Caco-2 (cell line): ENCODE measurements at regions not wholly inside any gene's neighbourhood (a gene's known extent, or its start where the extent isn't known, plus 50 kb on each side); places are given as distances from the start of the nearest gene placed in this dataset.

Experiments used
- BruUV-seq: library from RNA; stranded (reverse); fragments of 400-500 nt; replicated peaks from 2 replicates; lab custom pipeline; 2021; lab: Mats Ljungman, UMichigan
- CTCF ChIA-PET: fragments of 300-600 bp; sonication (Branson Sonifier 250); formaldehyde crosslinking; loops from one replicate; lab custom pipeline; 2022; ENCODE audit warnings: antibody characterized with exemption; lab: Charles Lee
- POLR2A ChIA-PET: fragments of 300-600 bp; sonication (Branson Sonifier 250); formaldehyde crosslinking; loops from one replicate; lab custom pipeline; 2022; ENCODE audit warnings: antibody characterized with exemption; lab: Charles Lee
- DNase-seq, 2 experiments: peaks; one replicate each; pipeline versions ENCODE4 v3.0.0 to v3.0.0-alpha.2; 2020 to 2022
- H3K27me3 ChIP-seq: replicated peaks from 2 replicates; pipeline ENCODE4 v1.6.0; 2011; ENCODE audit warnings: low read length; ENCODE audit not compliant: control insufficient read depth, insufficient read depth
- H3K36me3 ChIP-seq: 2 replicates; pipeline ENCODE4 v1.5.1; 2011; ENCODE audit warnings: low read length; ENCODE audit not compliant: control insufficient read depth, insufficient read depth
- H3K4me1 ChIP-seq: fragments of 250-450 bp; sonication (Bioruptor Pico); 2 replicates; pipeline ENCODE4 v1.5.1; 2020; ENCODE audit warnings: mild to moderate bottlenecking
- H3K4me3 ChIP-seq: 2 replicates; pipeline ENCODE4 v1.5.1; 2011; ENCODE audit warnings: low read depth, mild to moderate bottlenecking, control low read depth, low read length
- H3K9me3 ChIP-seq: fragments of 250-450 bp; sonication (Bioruptor Pico); 2 replicates; pipeline ENCODE4 v1.5.1; 2020; ENCODE audit warnings: mild to moderate bottlenecking, moderate library complexity
- H3K27ac Mint-ChIP-seq: one replicate; pipeline ENCODE4 v1.8.0; 2022; ENCODE audit warnings: mixed read lengths; ENCODE audit not compliant: unreplicated experiment
- H3K27me3 Mint-ChIP-seq: one replicate; pipeline ENCODE4 v1.8.0; 2022; ENCODE audit warnings: mixed read lengths; ENCODE audit not compliant: insufficient read depth, unreplicated experiment
- H3K36me3 Mint-ChIP-seq: one replicate; pipeline ENCODE4 v1.8.0; 2022; ENCODE audit warnings: mild to moderate bottlenecking, mixed read lengths; ENCODE audit not compliant: insufficient read depth, unreplicated experiment
- H3K4me1 Mint-ChIP-seq: one replicate; pipeline ENCODE4 v1.8.0; 2022; ENCODE audit warnings: low read depth, mixed read lengths; ENCODE audit not compliant: unreplicated experiment
- H3K4me3 Mint-ChIP-seq: one replicate; pipeline ENCODE4 v1.8.0; 2022; ENCODE audit warnings: mild to moderate bottlenecking, moderate library complexity, mixed read lengths; ENCODE audit not compliant: unreplicated experiment
- H3K9me3 Mint-ChIP-seq: one replicate; pipeline ENCODE4 v1.8.0; 2022; ENCODE audit warnings: mixed read lengths; ENCODE audit not compliant: unreplicated experiment
- CTCF ChIP-seq, 2 experiments: fragments of 200-600 bp in 1 of 2; IDR thresholded peaks; 1 replicate in 1 of 2; 2 replicates in 1 of 2; pipeline versions ENCODE4 v1.5.1 to v1.8.0; 2011 to 2022; ENCODE audit warnings: antibody characterized with exemption in 1 of 2, control low read depth in 1 of 2, inconsistent platforms in 1 of 2, low read depth in 1 of 2, low read length in 1 of 2, mild to moderate bottlenecking in 1 of 2, moderate library complexity in 1 of 2; ENCODE audit not compliant: insufficient read depth in 1 of 2, severe bottlenecking in 1 of 2, unreplicated experiment in 1 of 2
- intact Hi-C: fragments of 100-400 bp; cut with micrococcal nuclease; formaldehyde crosslinking; loops from one replicate; pipeline ENCODE4 v1.10.0; 2022; ENCODE audit not compliant: unreplicated experiment

- H3K27me3 Mint-ChIP-seq: no peaks in the 10 kb centered on the region
- no peak for TF ChIP-seq CTCF (IDR thresholded peaks at IDR 0.05; ENCODE audit: insufficient read depth in 1 of 2, low read depth in 1 of 2, low read length in 1 of 2, severe bottlenecking in 1 of 2, unreplicated experiment in 1 of 2)
- no TSS peak for BruUV-seq
These were observed 56.3 kb upstream of the ATP6AP2 start for GRCh38 chrX:40524423-40524822.

GRCh38 chrX:40523852-40524251 lies 56.9 kb upstream of the ATP6AP2 start:
- CTCF ChIA-PET: no interaction called here

More at GRCh38 chrX:40524423-40524822, 56.3 kb upstream of the ATP6AP2 start:
- Mint-ChIP-seq H3K27ac (no peak overlapping the region), H3K9me3 (no peaks in the 10 kb centered on the region), H3K36me3 (no peaks in the 10 kb centered on the region), H3K4me1 (no peaks in the 10 kb centered on the region), H3K4me3 (no peak overlapping the region)
- DNase-seq: no peak
- Histone ChIP-seq H3K4me1 (no peaks in the 10 kb centered on the region), H3K9me3 (no peaks in the 10 kb centered on the region), H3K36me3 (no peaks in the 10 kb centered on the region), H3K4me3 (no peak overlapping the region), H3K27me3 (no peaks in the 10 kb centered on the region)
- CTCF ChIA-PET: no interaction called here
- intact Hi-C loops: no loop called here
- POLR2A ChIA-PET: no interaction called here

GRCh38 chrX:40521868-40522450 lies 58.8 kb upstream of the ATP6AP2 start:
- no peak overlapping the region for H3K27ac Mint-ChIP-seq
- Histone ChIP-seq H3K4me1 (no peaks in the 10 kb centered on the region), H3K9me3 (no peaks in the 10 kb centered on the region), H3K27me3 (no peaks in the 10 kb centered on the region), H3K36me3 (no peaks in the 10 kb centered on the region), H3K4me3 (no peak overlapping the region)
- H3K27me3 Mint-ChIP-seq: no peaks in the 10 kb centered on the region
- H3K4me1 Mint-ChIP-seq: no peaks in the 10 kb centered on the region
- no peak overlapping the region for H3K4me3 Mint-ChIP-seq
- no peak for TF ChIP-seq CTCF (IDR thresholded peaks at IDR 0.05; ENCODE audit: insufficient read depth in 1 of 2, low read depth in 1 of 2, low read length in 1 of 2, severe bottlenecking in 1 of 2, unreplicated experiment in 1 of 2)
- intact Hi-C loops: no loop called here
- H3K36me3 Mint-ChIP-seq: no peaks in the 10 kb centered on the region
- H3K9me3 Mint-ChIP-seq: no peaks in the 10 kb centered on the region
- CTCF ChIA-PET: no interaction called here
- DNase-seq: no peak
- POLR2A ChIA-PET: no interaction called here
- no TSS peak for BruUV-seq

More at GRCh38 chrX:40523852-40524251, 56.9 kb upstream of the ATP6AP2 start:
- intact Hi-C loops: no loop called here
- POLR2A ChIA-PET: no interaction called here
- TF ChIP-seq CTCF (IDR thresholded peaks at IDR 0.05; ENCODE audit: insufficient read depth in 1 of 2, low read depth in 1 of 2, low read length in 1 of 2, severe bottlenecking in 1 of 2, unreplicated experiment in 1 of 2): no peak
- no peak for DNase-seq
- H3K4me3 Mint-ChIP-seq: no peak overlapping the region
- H3K4me1 ChIP-seq: no peaks in the 10 kb centered on the region
- H3K36me3 Mint-ChIP-seq: no peaks in the 10 kb centered on the region
- no peaks in the 10 kb centered on the region for H3K36me3 ChIP-seq
- no peaks in the 10 kb centered on the region for H3K9me3 Mint-ChIP-seq
- H3K4me3 ChIP-seq: no peak overlapping the region
- H3K27me3 Mint-ChIP-seq: no peaks in the 10 kb centered on the region
- H3K27me3 ChIP-seq: no peaks in the 10 kb centered on the region
- H3K27ac Mint-ChIP-seq: no peak overlapping the region
- BruUV-seq: no TSS peak
- H3K9me3 ChIP-seq: no peaks in the 10 kb centered on the region
- H3K4me1 Mint-ChIP-seq: no peaks in the 10 kb centered on the region
